Tibial nerve (tissue), 4 donors: ENCODE measurements at regions not wholly inside any gene's neighbourhood (a gene's known extent, or its start where the extent isn't known, plus 50 kb on each side); places are given as distances from the start of the nearest gene placed in this dataset.

ENCODE experiments used
- EP300 ChIP-seq, 2 donors: sonication (generic); formaldehyde crosslinking; IDR thresholded peaks; one replicate each; pipeline ENCODE4 v1.6.1; 2017; ENCODE audit warnings: antibody characterized with exemption in 2 of 2, mild to moderate bottlenecking in 1 of 2
- POLR2A ChIP-seq, 2 donors: fragments of 450-650 bp; IDR thresholded peaks; one replicate each; pipeline ENCODE4 v1.6.1; 2017; ENCODE audit warnings: antibody characterized with exemption in 2 of 2, mild to moderate bottlenecking in 2 of 2, moderate library complexity in 2 of 2
- TF ChIP-seq, protein P1 (sequence below), 5 experiments: fragments of 200-600 bp in 3 of 5; fragments of 450-650 bp in 2 of 5; sonication (generic) in 3 of 5; IDR thresholded peaks; one replicate each; pipeline ENCODE4 v1.5.1; 2016 to 2019; ENCODE audit warnings: antibody characterized with exemption in 5 of 5, mild to moderate bottlenecking in 3 of 5, moderate library complexity in 2 of 5

DNA sequence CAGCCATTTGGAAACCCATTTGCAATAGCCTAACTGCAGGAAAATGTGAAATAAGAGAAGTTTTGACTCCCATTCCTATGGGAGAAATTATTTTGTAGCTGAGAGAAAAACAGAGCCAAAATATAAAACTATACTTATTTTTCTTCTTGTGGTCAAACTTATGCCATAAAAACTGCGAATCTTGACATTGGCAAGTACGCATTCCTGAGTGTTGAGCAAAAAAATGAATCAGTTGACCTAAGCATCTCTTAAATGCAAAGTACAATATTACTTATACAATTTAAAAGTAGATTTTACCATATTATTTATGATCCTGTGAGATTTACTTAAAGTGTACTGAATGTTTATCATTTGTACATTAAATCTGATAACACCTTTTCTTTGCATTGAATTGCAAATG lies 50.1 kb upstream of the CMC1 start:
- TF ChIP-seq, protein P1, sequence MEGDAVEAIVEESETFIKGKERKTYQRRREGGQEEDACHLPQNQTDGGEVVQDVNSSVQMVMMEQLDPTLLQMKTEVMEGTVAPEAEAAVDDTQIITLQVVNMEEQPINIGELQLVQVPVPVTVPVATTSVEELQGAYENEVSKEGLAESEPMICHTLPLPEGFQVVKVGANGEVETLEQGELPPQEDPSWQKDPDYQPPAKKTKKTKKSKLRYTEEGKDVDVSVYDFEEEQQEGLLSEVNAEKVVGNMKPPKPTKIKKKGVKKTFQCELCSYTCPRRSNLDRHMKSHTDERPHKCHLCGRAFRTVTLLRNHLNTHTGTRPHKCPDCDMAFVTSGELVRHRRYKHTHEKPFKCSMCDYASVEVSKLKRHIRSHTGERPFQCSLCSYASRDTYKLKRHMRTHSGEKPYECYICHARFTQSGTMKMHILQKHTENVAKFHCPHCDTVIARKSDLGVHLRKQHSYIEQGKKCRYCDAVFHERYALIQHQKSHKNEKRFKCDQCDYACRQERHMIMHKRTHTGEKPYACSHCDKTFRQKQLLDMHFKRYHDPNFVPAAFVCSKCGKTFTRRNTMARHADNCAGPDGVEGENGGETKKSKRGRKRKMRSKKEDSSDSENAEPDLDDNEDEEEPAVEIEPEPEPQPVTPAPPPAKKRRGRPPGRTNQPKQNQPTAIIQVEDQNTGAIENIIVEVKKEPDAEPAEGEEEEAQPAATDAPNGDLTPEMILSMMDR (IDR thresholded peaks at IDR 0.05): no peak
- TF ChIP-seq POLR2A (IDR thresholded peaks at IDR 0.05) (no peak), EP300 (IDR thresholded peaks at IDR 0.05) (no peak)
